ENCODE measurements at regions not wholly inside any gene's neighbourhood (a gene's known extent, or its start where the extent isn't known, plus 50 kb on each side); places are given as distances from the start of the nearest gene placed in this dataset.

DNA sequence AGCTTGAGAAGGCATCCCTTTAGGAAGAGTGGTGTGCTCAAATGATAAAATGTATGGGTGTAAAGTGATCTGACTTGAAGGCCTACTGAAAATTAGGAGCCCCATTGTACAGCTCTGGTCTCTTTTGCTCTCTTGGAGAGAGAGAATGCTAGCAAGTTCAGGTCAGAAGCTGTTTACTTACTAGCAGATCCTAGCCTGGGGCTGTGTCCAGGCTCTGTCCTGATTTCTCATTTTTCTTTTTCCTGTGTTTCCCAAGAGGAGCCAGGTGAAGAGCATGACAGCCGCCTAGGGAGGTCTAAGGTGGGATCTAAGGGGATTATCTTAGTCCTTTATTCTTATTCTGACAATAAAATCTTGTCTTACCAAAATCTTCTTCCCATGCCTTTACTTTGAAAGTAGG is 272.8 kb downstream of the NNT start:
- Histone ChIP-seq H3K27me3 (ENCODE audit: control insufficient read depth, insufficient read depth, low read length) (no peaks in the 10 kb centered on the region), H3K9me3 (ENCODE audit: control insufficient read depth, insufficient read depth, low read length) (no peaks in the 10 kb centered on the region), H3K27ac (ENCODE audit: low read length) (no peak overlapping the region), H3K36me3 (ENCODE audit: control insufficient read depth, insufficient read depth, low read length) (no peaks in the 10 kb centered on the region), H3K4me3 (ENCODE audit: low read length) (no peak overlapping the region), H3K4me1 (ENCODE audit: control insufficient read depth, insufficient read depth, low read length) (no peaks in the 10 kb centered on the region)
- WGBS (ENCODE audit: insufficient coverage, insufficient read length): no CpG with 5 or more reads among the region's 1 CpG
- DNase-seq (ENCODE audit: low read depth, low spot score): no peak

DNA sequence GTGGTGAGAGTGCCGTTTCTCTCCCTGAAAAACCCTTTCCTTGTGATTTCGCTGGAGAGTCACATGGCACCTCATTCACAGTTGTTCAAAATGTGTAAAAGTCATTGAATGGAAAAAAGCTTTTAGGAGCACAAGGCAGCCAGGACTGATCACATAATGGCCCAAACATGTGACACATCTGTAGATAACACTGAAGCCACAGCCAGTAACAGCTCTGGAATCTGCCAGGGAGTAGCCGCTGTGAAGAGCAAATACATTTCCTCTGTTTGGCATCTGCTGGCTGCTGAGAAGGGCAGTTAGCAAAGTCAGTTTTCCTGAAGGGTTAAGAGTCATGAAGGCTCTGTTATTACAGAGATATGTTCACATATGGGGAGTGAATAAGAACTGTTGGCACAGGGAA is 271.8 kb downstream of the NNT start:
- no peaks in the 10 kb centered on the region for H3K9me3 ChIP-seq (ENCODE audit: control insufficient read depth, insufficient read depth, low read length)
- WGBS (ENCODE audit: insufficient coverage, insufficient read length): no CpG with 5 or more reads among the region's 3 CpGs
- H3K27me3 ChIP-seq (ENCODE audit: control insufficient read depth, insufficient read depth, low read length): no peaks in the 10 kb centered on the region
- no peak for DNase-seq (ENCODE audit: low read depth, low spot score)
- no peaks in the 10 kb centered on the region for H3K4me1 ChIP-seq (ENCODE audit: control insufficient read depth, insufficient read depth, low read length)
- no peak overlapping the region for H3K27ac ChIP-seq (ENCODE audit: low read length)
- no peak overlapping the region for H3K4me3 ChIP-seq (ENCODE audit: low read length)
- no peaks in the 10 kb centered on the region for H3K36me3 ChIP-seq (ENCODE audit: control insufficient read depth, insufficient read depth, low read length)

DNA sequence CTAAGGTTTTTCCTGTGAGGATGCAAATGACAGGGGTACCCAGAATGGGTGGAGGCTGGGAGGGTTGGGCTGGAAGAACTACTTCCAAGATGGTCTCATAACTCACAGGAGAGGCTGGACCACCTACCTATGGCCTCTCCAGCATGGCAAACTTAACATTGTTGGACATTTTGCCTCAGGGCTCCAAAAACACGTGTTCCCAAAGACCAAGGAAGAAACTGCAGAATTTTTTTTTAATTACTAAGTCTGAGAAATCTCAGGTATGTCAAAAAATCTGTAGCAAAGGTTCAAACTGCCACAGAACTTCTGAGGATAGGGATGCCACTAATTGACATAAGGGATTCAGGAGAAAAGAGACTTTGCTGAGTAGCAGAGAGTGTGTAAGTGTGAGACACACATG is 270.8 kb downstream of the NNT start:
- Histone ChIP-seq H3K9me3 (ENCODE audit: control insufficient read depth, insufficient read depth, low read length) (no peaks in the 10 kb centered on the region), H3K4me3 (ENCODE audit: low read length) (no peak overlapping the region), H3K36me3 (ENCODE audit: control insufficient read depth, insufficient read depth, low read length) (no peaks in the 10 kb centered on the region), H3K27me3 (ENCODE audit: control insufficient read depth, insufficient read depth, low read length) (no peaks in the 10 kb centered on the region), H3K27ac (ENCODE audit: low read length) (no peak overlapping the region), H3K4me1 (ENCODE audit: control insufficient read depth, insufficient read depth, low read length) (no peaks in the 10 kb centered on the region)
- no CpG with 5 or more reads among the region's 1 CpG for WGBS (ENCODE audit: insufficient coverage, insufficient read length)
- DNase-seq (ENCODE audit: low read depth, low spot score): no peak

DNA sequence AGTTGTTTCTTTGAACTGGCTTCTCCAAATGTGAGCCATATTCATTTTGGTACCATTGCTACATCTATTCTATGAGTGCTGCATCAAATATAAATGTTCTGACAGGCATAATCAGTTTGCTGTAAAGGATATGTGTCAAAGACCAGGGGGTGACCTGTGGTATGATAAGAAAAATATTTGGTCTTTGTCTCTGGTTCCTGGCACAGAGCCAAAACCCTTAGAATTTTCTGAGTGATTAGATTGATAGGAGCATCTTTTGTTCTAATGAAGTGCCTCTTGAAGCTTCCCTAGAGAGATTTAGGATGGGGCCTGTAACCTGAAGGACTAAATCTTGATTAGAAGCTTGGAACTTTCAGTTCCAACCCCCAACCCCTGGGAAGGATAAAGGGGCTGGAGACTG is 256.3 kb downstream of the NNT start:
- no peaks in the 10 kb centered on the region for H3K27me3 ChIP-seq (ENCODE audit: control insufficient read depth, insufficient read depth, low read length)
- no peak for DNase-seq (ENCODE audit: low read depth, low spot score)
- no peaks in the 10 kb centered on the region; the same call in 1 of the 2 replicates for H3K36me3 ChIP-seq (ENCODE audit: control insufficient read depth, insufficient read depth, low read length)
- H3K27ac ChIP-seq (ENCODE audit: low read length): no peak overlapping the region
- H3K4me3 ChIP-seq (ENCODE audit: low read length): no peak overlapping the region
- no peaks in the 10 kb centered on the region; the same call in 1 of the 2 replicates for H3K9me3 ChIP-seq (ENCODE audit: control insufficient read depth, insufficient read depth, low read length)
- H3K4me1 ChIP-seq (ENCODE audit: control insufficient read depth, insufficient read depth, low read length): no peaks in the 10 kb centered on the region; the same call in 1 of the 2 replicates

DNA sequence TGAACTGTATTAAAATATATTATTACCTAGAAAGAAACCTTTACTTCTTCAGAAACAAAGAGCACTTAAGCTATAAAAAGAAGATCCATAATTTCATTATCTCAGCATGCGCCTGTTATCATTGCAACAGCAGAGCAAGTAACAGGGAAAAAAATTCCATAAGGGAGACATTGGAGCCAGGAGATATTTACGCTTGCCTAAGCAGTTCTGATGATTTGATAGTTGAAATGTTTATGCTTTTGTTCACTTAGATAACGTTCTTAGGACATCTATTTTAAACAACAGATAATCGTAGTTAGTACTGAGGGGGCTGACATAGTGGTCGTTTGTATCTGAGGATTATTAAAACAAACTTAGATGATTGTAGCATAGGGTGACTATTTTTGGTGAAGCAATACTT is 252.5 kb downstream of the NNT start:
- no peaks in the 10 kb centered on the region for H3K27me3 ChIP-seq (ENCODE audit: control insufficient read depth, insufficient read depth, low read length)
- DNase-seq (ENCODE audit: low read depth, low spot score): no peak
- no peaks in the 10 kb centered on the region; the same call in 1 of the 2 replicates for H3K9me3 ChIP-seq (ENCODE audit: control insufficient read depth, insufficient read depth, low read length)
- H3K4me1 ChIP-seq (ENCODE audit: control insufficient read depth, insufficient read depth, low read length): no peaks in the 10 kb centered on the region; the same call in 1 of the 2 replicates
- no CpG with 5 or more reads among the region's 5 CpGs for WGBS (ENCODE audit: insufficient coverage, insufficient read length)
- H3K36me3 ChIP-seq (ENCODE audit: control insufficient read depth, insufficient read depth, low read length): no peaks in the 10 kb centered on the region; the same call in 1 of the 2 replicates
- H3K4me3 ChIP-seq (ENCODE audit: low read length): no peak overlapping the region
- H3K27ac ChIP-seq (ENCODE audit: low read length): no peak overlapping the region

DNA sequence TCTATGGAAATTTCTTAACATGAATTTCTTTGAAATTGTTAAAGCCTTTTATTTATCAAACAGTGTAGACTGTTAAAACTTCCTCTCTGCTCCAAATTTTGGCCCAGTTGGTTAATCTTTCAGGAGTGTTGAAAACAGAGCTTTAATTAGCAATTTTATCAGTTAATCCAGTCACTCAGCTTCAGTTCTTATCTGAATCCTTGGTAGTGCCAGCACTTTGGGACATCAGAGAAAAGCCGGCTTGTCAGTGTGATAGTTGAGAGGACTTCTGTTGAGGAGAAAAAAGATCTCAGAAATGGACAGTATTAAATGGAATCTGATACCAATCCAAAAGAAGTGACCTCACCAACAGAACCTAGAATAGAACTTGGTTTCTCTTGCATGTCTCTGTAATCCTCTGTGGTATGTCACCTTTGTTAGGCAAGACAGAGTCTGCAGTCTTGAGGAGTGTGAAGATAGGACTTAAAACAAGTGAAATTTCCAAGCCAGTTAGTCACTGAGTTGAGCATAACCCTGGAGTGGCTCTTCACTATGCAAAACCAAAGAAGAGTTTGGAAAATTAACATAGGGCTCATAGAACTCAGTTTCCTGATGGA is 251.8 kb downstream of the NNT start:
- no peak for DNase-seq (ENCODE audit: low read depth, low spot score)
- H3K4me1 ChIP-seq (ENCODE audit: control insufficient read depth, insufficient read depth, low read length): no peaks in the 10 kb centered on the region; the same call in 1 of the 2 replicates
- H3K9me3 ChIP-seq (ENCODE audit: control insufficient read depth, insufficient read depth, low read length): no peaks in the 10 kb centered on the region; the same call in 1 of the 2 replicates
- no peak overlapping the region for H3K4me3 ChIP-seq (ENCODE audit: low read length)
- no CpG with 5 or more reads among the region's 1 CpG for WGBS (ENCODE audit: insufficient coverage, insufficient read length)
- no peaks in the 10 kb centered on the region; the same call in 1 of the 2 replicates for H3K36me3 ChIP-seq (ENCODE audit: control insufficient read depth, insufficient read depth, low read length)
- H3K27me3 ChIP-seq (ENCODE audit: control insufficient read depth, insufficient read depth, low read length): no peaks in the 10 kb centered on the region
- H3K27ac ChIP-seq (ENCODE audit: low read length): no peak overlapping the region

DNA sequence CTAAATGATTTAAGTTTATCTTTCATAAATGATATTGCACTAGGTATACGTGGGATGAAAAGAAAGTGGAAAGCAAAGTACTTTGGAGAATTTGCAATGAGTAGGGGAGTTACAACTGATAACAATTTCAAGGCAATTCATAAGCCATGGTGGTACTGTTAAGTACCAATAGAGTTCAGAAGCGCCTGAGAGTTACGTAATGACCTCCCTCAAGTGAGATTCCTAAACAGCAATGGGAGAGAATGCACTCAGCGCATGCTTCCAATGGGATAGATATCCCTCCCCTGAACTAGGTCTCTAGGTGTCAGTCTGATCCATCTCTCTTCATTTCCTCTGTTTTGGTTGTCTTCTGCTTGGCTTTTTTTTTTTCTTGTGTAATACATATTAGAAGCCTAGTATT is 249.3 kb downstream of the NNT start:
- WGBS (ENCODE audit: insufficient coverage, insufficient read length): no CpG with 5 or more reads among the region's 4 CpGs
- no peaks in the 10 kb centered on the region for H3K9me3 ChIP-seq (ENCODE audit: control insufficient read depth, insufficient read depth, low read length)
- H3K36me3 ChIP-seq (ENCODE audit: control insufficient read depth, insufficient read depth, low read length): no peaks in the 10 kb centered on the region
- H3K27me3 ChIP-seq (ENCODE audit: control insufficient read depth, insufficient read depth, low read length): no peaks in the 10 kb centered on the region
- DNase-seq (ENCODE audit: low read depth, low spot score): no peak
- no peaks in the 10 kb centered on the region for H3K4me1 ChIP-seq (ENCODE audit: control insufficient read depth, insufficient read depth, low read length)
- no peak overlapping the region for H3K27ac ChIP-seq (ENCODE audit: low read length)
- no peak overlapping the region for H3K4me3 ChIP-seq (ENCODE audit: low read length)

DNA sequence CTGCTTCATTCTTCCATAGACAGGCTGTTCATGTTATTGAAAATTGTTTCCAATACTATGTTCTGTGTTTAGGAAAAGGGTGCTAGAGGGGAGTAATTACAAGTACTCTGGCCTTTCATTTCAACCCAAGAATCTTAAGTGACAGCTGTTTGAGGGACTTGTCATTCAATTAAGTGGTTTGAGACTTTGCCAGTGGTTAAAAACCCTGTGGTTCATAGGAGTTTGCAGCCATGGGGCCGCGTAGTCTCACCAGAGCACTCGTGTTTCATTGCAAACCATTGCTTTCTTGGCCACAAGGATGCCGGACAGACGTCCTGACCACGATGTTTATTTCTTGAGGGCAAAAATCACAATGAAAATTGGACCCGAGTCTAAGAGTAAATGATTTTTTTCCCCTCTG is 248.8 kb downstream of the NNT start:
- Histone ChIP-seq H3K4me1 (ENCODE audit: control insufficient read depth, insufficient read depth, low read length) (no peaks in the 10 kb centered on the region), H3K27ac (ENCODE audit: low read length) (no peak overlapping the region), H3K4me3 (ENCODE audit: low read length) (no peak overlapping the region), H3K36me3 (ENCODE audit: control insufficient read depth, insufficient read depth, low read length) (no peaks in the 10 kb centered on the region), H3K27me3 (ENCODE audit: control insufficient read depth, insufficient read depth, low read length) (no peaks in the 10 kb centered on the region), H3K9me3 (ENCODE audit: control insufficient read depth, insufficient read depth, low read length) (no peaks in the 10 kb centered on the region)
- WGBS (ENCODE audit: insufficient coverage, insufficient read length): no CpG with 5 or more reads among the region's 7 CpGs
- no peak for DNase-seq (ENCODE audit: low read depth, low spot score)

DNA sequence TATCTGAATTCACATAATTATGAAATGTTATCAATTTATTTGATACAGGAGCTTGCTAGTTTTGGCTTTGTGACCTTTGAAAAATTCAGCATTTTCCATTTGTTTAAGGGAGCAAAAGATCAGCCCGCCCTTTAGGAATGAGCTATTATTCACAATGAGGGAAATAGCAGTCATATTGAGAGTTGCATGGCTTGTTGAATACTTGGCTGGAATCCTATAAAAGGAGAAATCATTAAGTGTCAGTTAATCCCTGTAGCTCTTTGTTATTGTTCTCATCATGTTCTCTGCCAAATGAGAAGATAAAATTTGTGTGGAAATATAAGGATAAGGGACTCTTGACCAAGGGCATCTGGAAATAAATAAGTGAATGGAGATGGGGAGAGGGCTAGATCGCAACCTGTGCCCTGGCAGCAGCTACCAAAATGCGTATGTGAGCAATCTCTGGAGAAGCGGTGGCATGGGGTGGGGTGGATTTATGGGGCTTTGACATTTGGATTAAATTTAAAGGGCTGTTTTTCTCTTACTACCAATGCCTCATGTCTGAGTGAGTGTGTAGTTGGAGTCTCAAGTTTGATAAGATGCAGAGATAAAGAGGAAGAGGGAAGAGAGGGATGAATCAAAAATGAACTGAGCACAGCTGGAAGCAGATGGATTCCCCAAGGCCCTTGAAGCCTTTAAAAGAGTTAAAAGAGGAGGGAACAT is 237.6 kb downstream of the NNT start:
- DNase-seq (ENCODE audit: low read depth, low spot score): no peak
- H3K4me3 ChIP-seq (ENCODE audit: low read length): no peak overlapping the region
- H3K36me3 ChIP-seq (ENCODE audit: control insufficient read depth, insufficient read depth, low read length): no peaks in the 10 kb centered on the region
- no peaks in the 10 kb centered on the region for H3K27me3 ChIP-seq (ENCODE audit: control insufficient read depth, insufficient read depth, low read length)
- H3K4me1 ChIP-seq (ENCODE audit: control insufficient read depth, insufficient read depth, low read length): no peaks in the 10 kb centered on the region
- no CpG with 5 or more reads among the region's 4 CpGs for WGBS (ENCODE audit: insufficient coverage, insufficient read length)
- no peak overlapping the region for H3K27ac ChIP-seq (ENCODE audit: low read length)
- H3K9me3 ChIP-seq (ENCODE audit: control insufficient read depth, insufficient read depth, low read length): no peaks in the 10 kb centered on the region

DNA sequence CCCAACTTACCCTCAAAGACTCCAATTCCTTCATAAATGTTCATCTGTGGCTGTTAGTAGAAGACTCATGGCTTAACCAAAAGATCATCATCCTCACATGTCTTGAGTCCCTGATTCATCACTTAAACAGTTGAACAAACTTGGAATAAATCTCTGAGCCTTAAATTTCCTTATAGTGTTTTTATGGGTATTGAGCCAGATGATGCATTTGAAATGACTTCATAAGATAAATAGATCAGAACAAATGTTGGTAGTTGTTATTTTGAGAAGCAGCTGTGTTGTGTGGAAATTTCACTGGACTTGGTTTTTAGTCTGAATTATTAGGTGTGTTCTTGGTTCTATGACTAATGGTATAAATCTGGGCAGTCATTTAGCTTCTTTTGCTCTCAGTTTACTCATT is 236.2 kb downstream of the NNT start:
- DNase-seq (ENCODE audit: low read depth, low spot score): no peak
- H3K4me3 ChIP-seq (ENCODE audit: low read length): no peak overlapping the region
- no peak overlapping the region for H3K27ac ChIP-seq (ENCODE audit: low read length)
- no peaks in the 10 kb centered on the region for H3K27me3 ChIP-seq (ENCODE audit: control insufficient read depth, insufficient read depth, low read length)
- H3K9me3 ChIP-seq (ENCODE audit: control insufficient read depth, insufficient read depth, low read length): no peaks in the 10 kb centered on the region
- no peaks in the 10 kb centered on the region for H3K4me1 ChIP-seq (ENCODE audit: control insufficient read depth, insufficient read depth, low read length)
- no peaks in the 10 kb centered on the region for H3K36me3 ChIP-seq (ENCODE audit: control insufficient read depth, insufficient read depth, low read length)

DNA sequence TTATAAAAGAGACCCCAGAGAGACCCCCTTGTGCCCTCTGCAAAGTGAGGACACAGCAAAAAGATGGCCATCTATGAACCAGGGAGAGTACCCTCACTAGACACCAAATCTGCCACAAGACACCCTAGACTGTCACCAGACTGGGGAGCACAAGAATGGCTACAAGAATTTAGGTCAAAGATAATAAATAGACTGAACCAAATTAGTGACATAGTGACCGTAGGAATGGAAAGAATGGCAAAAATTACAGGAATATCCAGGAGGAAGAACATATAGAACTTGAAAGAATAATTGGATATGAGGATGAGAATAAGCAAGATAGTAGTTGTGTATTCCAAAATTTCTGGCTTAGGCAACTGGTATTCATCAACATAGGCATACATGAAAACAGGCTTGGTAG is 235.0 kb downstream of the NNT start:
- no CpG with 5 or more reads among the region's 1 CpG for WGBS (ENCODE audit: insufficient coverage, insufficient read length)
- H3K27me3 ChIP-seq (ENCODE audit: control insufficient read depth, insufficient read depth, low read length): no peaks in the 10 kb centered on the region

More for the DNA sequence above, 235.0 kb downstream of the NNT start:
- Histone ChIP-seq H3K9me3 (ENCODE audit: control insufficient read depth, insufficient read depth, low read length) (no peaks in the 10 kb centered on the region), H3K27ac (ENCODE audit: low read length) (no peak overlapping the region), H3K36me3 (ENCODE audit: control insufficient read depth, insufficient read depth, low read length) (no peaks in the 10 kb centered on the region), H3K4me1 (ENCODE audit: control insufficient read depth, insufficient read depth, low read length) (no peaks in the 10 kb centered on the region), H3K4me3 (ENCODE audit: low read length) (no peak overlapping the region)
- DNase-seq (ENCODE audit: low read depth, low spot score): no peak

Data from iPS DF 6.9 (cell line).